Common myeloid progenitor, CD34-positive (primary cell): ENCODE measurements at regions not wholly inside any gene's neighbourhood (a gene's known extent, or its start where the extent isn't known, plus 50 kb on each side); places are given as distances from the start of the nearest gene placed in this dataset.

Experiments
- CTCF ChIA-PET: fragments of 350-600 bp; sonication (Branson Sonifier 250); formaldehyde crosslinking; loops from one replicate; lab custom pipeline; 2021; ENCODE audit warnings: antibody characterized with exemption; lab: Charles Lee
- POLR2A ChIA-PET: fragments of 350-600 bp; sonication (Branson Sonifier 250); formaldehyde crosslinking; loops from one replicate; lab custom pipeline; 2021; ENCODE audit warnings: antibody characterized with exemption; lab: Charles Lee
- DNase-seq, 3 donors: peaks; one replicate each; pipeline versions ENCODE4 v3.0.0 to v3.0.0-alpha.2; 2013
- H3K27ac ChIP-seq, 2 experiments: 1 replicate in 1 of 2; 2 replicates in 1 of 2; pipeline ENCODE4 v1.7.0; 2013; ENCODE audit warnings: inconsistent platforms in 2 of 2, low read length in 2 of 2, mild to moderate bottlenecking in 2 of 2, low read depth in 1 of 2, moderate library complexity in 1 of 2; ENCODE audit not compliant: severe bottlenecking in 2 of 2, insufficient read depth in 1 of 2, poor library complexity in 1 of 2
- H3K27me3 ChIP-seq, 5 experiments: replicated peaks in 2 of 5; 1 replicate in 3 of 5; 2 replicates in 2 of 5; pipeline versions ENCODE4 v1.6.1 to v1.7.0; 2013; ENCODE audit warnings: low read length in 4 of 5, mild to moderate bottlenecking in 2 of 5, moderate library complexity in 2 of 5, inconsistent platforms in 1 of 5; ENCODE audit not compliant: insufficient read depth in 5 of 5, control insufficient read depth in 4 of 5
- H3K36me3 ChIP-seq, 4 experiments: 1 replicate in 2 of 4; 2 replicates in 2 of 4; pipeline versions ENCODE4 v1.6.1 to v1.7.0; 2013; ENCODE audit warnings: low read length in 3 of 4, control low read depth in 1 of 4, mild to moderate bottlenecking in 1 of 4; ENCODE audit not compliant: control insufficient read depth in 4 of 4, insufficient read depth in 4 of 4
- H3K4me1 ChIP-seq, 4 experiments: 1 replicate in 3 of 4; 2 replicates in 1 of 4; pipeline versions ENCODE4 v1.6.1 to v1.7.1; 2013; ENCODE audit warnings: low read length in 3 of 4, mild to moderate bottlenecking in 3 of 4, control low read depth in 1 of 4, inconsistent platforms in 1 of 4, moderate library complexity in 1 of 4; ENCODE audit not compliant: control insufficient read depth in 4 of 4, insufficient read depth in 4 of 4; ENCODE audit errors: control extremely low read depth in 1 of 4
- H3K4me3 ChIP-seq, 7 experiments: 1 replicate in 4 of 7; 2 replicates in 3 of 7; pipeline versions ENCODE4 v1.5.1 to v1.7.0; 2013; ENCODE audit warnings: mild to moderate bottlenecking in 7 of 7, low read length in 6 of 7, moderate library complexity in 6 of 7, inconsistent platforms in 2 of 7, low read depth in 2 of 7, control low read depth in 1 of 7; ENCODE audit not compliant: insufficient read depth in 4 of 7, control insufficient read depth in 1 of 7; ENCODE audit errors: extremely low read depth in 1 of 7
- H3K9me3 ChIP-seq, 5 experiments: 1 replicate in 4 of 5; 2 replicates in 1 of 5; pipeline versions ENCODE4 v1.6.1 to v1.7.1; 2013; ENCODE audit warnings: low read length in 4 of 5, mild to moderate bottlenecking in 2 of 5, inconsistent platforms in 1 of 5, low read depth in 1 of 5, moderate library complexity in 1 of 5; ENCODE audit not compliant: control insufficient read depth in 4 of 5, insufficient read depth in 2 of 5; ENCODE audit errors: control extremely low read depth in 1 of 5
- WGBS: methylation state at CpG from one replicate; pipeline ENCODE4 v1.1.5; 2013; ENCODE audit not compliant: insufficient coverage; 5-methylcytosine and 5-hydroxymethylcytosine counted together

- H3K4me1 ChIP-seq = peaks cover 0 to 5% (median 0%) of the 10 kb centered on the region in 4 experiments
- CTCF ChIA-PET = interaction anchor here (0.8 kb wide), 1 partner anchor 14 kb away, joined by 3 read pairs; no protein-coding TSS in a partner anchor
Measured at GRCh38 chr4:181677201-181677600, 566.0 kb upstream of the TENM3 start.

DNA sequence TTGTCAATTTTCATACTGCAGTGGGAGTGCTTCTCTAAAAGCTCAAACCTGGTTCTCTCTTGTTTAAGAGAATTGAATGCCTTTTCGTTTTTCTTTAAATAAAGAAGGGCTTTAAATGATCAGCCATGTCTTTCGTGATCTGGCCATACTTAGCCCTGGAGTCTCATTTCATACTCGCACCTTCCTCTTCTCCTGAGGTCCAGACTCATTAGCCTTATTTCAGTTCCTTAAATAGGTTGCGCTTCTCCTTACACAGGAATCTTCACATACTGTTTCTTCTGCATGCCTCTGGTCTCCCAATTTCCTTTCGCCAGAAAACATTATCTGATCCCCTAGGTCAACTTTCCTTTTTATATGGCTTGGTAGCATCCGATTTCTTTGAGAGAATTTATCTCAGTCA lies 565.6 kb upstream of the TENM3 start:
- WGBS = 97% methylated on average over 5 of the region's 6 CpGs
- no peak overlapping the region for H3K27ac ChIP-seq
- peaks cover 0 to 6% (median 0%) of the 10 kb centered on the region in 4 experiments for H3K4me1 ChIP-seq
- ChIA-PET CTCF (no interaction called here), POLR2A (no interaction called here)
- no peaks in the 10 kb centered on the region for H3K27me3 ChIP-seq
- H3K36me3 ChIP-seq = no peaks in the 10 kb centered on the region
- H3K9me3 ChIP-seq = no peaks in the 10 kb centered on the region
- no peak for DNase-seq
- H3K4me3 ChIP-seq = no peak overlapping the region

More at GRCh38 chr4:181677201-181677600, 566.0 kb upstream of the TENM3 start:
- H3K36me3 ChIP-seq = no peaks in the 10 kb centered on the region
- H3K4me3 ChIP-seq = no peak overlapping the region
- H3K9me3 ChIP-seq = no peaks in the 10 kb centered on the region
- DNase-seq = no peak
- 100% methylated on average over 3 of the region's 3 CpGs for WGBS
- no peaks in the 10 kb centered on the region for H3K27me3 ChIP-seq
- POLR2A ChIA-PET = no interaction called here
- H3K27ac ChIP-seq = no peak overlapping the region

DNA sequence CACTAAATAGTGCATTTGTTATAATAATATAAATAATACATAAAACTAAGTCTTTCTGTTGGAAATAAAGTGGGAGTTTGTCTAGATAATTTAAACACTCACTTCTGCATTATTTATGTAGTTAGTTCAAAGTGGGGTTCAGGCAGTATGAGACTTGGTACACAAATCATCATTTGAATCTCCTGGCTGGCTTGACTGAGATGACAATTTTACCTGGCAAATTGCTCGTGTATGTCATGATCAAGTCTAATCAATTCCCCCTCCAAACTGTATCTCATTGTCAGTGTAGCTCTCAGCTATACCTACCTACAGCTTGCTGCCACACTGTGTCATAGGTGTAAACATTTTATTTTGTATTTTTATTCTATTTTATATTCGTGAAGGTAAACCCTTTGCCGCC lies 563.4 kb upstream of the TENM3 start:
- Histone ChIP-seq H3K36me3 (no peaks in the 10 kb centered on the region), H3K9me3 (no peaks in the 10 kb centered on the region), H3K27me3 (no peaks in the 10 kb centered on the region), H3K4me1 (peaks cover 0 to 3% (median 0%) of the 10 kb centered on the region in 4 experiments), H3K27ac (no peak overlapping the region), H3K4me3 (no peak overlapping the region)
- WGBS = 100% methylated on average over 1 of the region's 3 CpGs
- ChIA-PET POLR2A (no interaction called here), CTCF (interaction anchor here (1.5 kb wide), 1 partner anchor 24 kb away, joined by 3 read pairs; no protein-coding TSS in a partner anchor)
- no peak for DNase-seq

- POLR2A ChIA-PET = no interaction called here
- CTCF ChIA-PET = no interaction called here
- no peaks in the 10 kb centered on the region for H3K9me3 ChIP-seq
- H3K27ac ChIP-seq = no peak overlapping the region
- no peak for DNase-seq
- no peaks in the 10 kb centered on the region for H3K36me3 ChIP-seq
- WGBS = no CpG with 5 or more reads among the region's 3 CpGs
- no peaks in the 10 kb centered on the region for H3K27me3 ChIP-seq
- H3K4me1 ChIP-seq = peaks cover 0 to 3% (median 0%) of the 10 kb centered on the region in 4 experiments
- no peak overlapping the region for H3K4me3 ChIP-seq
Measured at GRCh38 chr4:181682367-181683047, 560.7 kb upstream of the TENM3 start.

DNA sequence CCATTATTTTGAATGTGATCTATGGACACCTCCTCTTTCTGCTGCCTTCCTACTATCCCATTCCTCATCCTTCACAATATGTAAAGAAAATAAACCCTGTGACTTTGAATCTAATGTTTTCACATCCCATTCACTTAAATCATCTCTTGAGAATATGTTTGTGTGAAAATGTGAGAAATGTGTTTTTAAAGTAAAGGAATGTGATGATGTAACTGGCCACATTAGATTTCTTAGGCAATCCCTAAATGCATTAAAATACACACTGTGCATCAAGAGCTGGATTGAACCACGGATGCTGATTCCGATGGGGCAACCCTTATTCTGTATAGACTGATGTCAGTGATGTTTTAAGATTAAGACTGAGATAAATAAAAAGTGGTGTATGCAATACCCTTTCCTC lies 558.9 kb upstream of the TENM3 start:
- Histone ChIP-seq H3K4me1 (peaks cover 0 to 3% (median 0%) of the 10 kb centered on the region in 4 experiments), H3K27me3 (no peaks in the 10 kb centered on the region), H3K27ac (no peak overlapping the region), H3K4me3 (no peak overlapping the region), H3K36me3 (no peaks in the 10 kb centered on the region), H3K9me3 (no peaks in the 10 kb centered on the region)
- no CpG with 5 or more reads among the region's 2 CpGs for WGBS
- CTCF ChIA-PET = no interaction called here
- POLR2A ChIA-PET = no interaction called here
- no peak for DNase-seq

DNA sequence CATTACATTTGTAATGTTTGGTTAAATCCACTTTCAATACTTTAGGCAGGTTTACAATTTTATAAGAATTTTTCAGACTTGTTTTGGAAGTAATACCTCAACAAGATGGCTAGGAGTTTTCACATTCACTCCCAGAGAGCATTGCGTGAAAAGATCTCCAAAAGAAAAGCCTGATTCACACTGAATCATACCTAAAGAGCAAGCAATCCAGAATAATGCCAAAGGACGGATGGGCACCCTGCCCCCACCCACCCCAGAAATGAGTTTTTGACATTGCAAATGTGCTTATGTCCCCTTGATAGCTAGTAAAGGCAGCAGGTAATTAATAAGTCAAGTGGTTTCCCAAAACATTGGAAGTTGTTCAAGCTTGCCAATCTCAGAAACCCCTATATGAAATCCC lies 557.7 kb upstream of the TENM3 start:
- CTCF ChIA-PET = no interaction called here
- no CpG with 5 or more reads among the region's 2 CpGs for WGBS

GRCh38 chr4:181685911-181686310 lies 557.3 kb upstream of the TENM3 start:
- ChIA-PET POLR2A (no interaction called here), CTCF (no interaction called here)
- Histone ChIP-seq H3K27me3 (no peaks in the 10 kb centered on the region), H3K4me3 (no peak overlapping the region), H3K36me3 (no peaks in the 10 kb centered on the region), H3K4me1 (peaks cover 0 to 3% (median 0%) of the 10 kb centered on the region in 4 experiments), H3K9me3 (no peaks in the 10 kb centered on the region), H3K27ac (no peak overlapping the region)
- WGBS = 100% methylated on average over 2 of the region's 4 CpGs
- no peak for DNase-seq

More for the DNA sequence above, 557.7 kb upstream of the TENM3 start:
- Histone ChIP-seq H3K27ac (no peak overlapping the region), H3K4me1 (peaks cover 0 to 3% (median 0%) of the 10 kb centered on the region in 4 experiments), H3K36me3 (no peaks in the 10 kb centered on the region), H3K9me3 (no peaks in the 10 kb centered on the region), H3K4me3 (no peak overlapping the region), H3K27me3 (no peaks in the 10 kb centered on the region)
- no peak for DNase-seq
- POLR2A ChIA-PET = no interaction called here
